ENCODE measurements at regions not wholly inside any gene's neighbourhood (a gene's known extent, or its start where the extent isn't known, plus 50 kb on each side); places are given as distances from the start of the nearest gene placed in this dataset.
"Not testable (repeated sequence)": the region's sequence is repeated elsewhere in the genome, so short reads cannot be mapped to it uniquely, and the experiment has no call there.

- no peak for DNase-seq
These were observed 473.1 kb upstream of the PODXL start for GRCh38 chr7:132029369-132030085.

- no peak for DNase-seq
These were observed 471.9 kb upstream of the PODXL start for GRCh38 chr7:132028144-132028920.

GRCh38 chr7:132024290-132024689, 467.9 kb upstream of the PODXL start:
- DNase-seq = no peak

DNA sequence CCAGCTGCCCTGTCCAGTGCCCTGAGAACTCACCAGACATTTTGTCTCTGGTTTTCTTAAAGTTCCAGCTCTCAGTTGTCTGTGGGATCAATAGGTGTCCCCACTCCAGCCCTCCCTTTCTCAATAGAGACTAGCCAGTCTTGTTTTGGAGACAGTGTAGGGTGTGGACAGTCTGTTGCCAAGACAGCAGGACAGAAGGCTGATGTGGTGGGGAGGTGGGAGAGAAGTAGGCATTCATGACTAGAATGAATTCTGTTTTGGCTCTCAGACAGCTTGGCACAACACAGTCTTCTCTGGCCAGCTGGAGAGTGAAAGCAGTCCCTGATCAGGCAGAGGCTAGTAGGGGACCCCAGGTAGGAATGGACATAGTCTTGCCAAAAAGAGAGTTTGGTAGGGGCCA, 467.0 kb upstream of the PODXL start:
- DNase-seq = no peak

DNA sequence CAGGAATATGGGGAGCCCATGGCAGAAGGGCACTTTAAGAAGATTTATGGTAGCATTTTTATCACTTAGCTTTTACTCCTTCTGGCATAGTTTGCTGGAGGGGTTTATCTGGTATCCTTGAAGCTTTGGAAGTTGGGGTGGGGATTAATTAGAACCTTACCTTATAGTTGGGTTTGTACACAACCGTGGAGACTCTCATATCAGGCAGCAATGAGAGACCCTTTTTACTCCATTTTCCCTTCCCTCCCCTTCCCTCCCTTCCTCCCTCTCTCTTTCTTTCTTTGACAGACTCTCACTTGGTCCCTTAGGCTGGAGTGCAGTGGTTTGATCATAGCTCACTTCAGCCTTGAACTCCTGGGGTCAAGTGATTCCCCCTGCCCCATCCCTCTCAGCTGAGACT, 465.8 kb upstream of the PODXL start:
- no peak for DNase-seq

DNA sequence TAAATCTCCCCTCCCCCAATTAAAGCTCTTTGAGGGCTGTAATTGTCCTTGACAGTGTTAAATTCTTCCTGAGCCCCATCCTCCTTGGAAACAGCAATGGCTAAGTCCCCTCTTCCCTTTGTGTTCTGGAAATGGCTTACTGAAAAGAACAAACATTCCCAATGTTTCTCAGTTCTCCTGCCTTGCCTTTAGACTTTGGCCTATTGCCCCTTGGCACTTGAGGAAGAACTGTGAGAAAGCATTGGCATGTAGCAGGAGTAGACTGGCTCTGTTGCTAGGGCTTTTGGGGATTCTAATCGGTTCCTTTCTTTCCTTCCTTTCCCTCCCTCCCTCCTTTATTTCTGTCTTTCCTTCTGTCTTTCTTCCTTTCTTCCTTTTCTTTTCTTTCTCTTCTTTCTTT, 463.3 kb upstream of the PODXL start:
- DNase-seq = no peak

DNA sequence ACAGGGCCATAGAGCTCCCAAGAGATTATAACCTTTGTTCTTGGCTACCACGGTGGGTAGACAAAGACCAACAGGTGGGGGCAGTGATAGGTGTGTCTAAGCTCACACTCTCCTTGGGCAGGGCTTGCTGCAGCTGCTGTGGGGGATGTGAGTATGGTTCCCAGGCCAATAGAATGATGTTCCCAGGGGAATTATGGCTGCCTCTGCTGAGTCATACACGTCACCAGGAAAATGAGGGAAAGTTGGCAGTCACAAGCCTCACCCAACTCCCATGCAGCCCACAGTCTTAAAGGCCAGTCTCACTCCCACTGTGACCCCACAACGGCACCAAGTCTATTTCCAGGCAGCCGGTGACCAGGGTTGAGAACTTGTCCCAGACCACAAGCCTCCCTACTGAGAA, 453.4 kb upstream of the PODXL start:
- DNase-seq = no peak

DNA sequence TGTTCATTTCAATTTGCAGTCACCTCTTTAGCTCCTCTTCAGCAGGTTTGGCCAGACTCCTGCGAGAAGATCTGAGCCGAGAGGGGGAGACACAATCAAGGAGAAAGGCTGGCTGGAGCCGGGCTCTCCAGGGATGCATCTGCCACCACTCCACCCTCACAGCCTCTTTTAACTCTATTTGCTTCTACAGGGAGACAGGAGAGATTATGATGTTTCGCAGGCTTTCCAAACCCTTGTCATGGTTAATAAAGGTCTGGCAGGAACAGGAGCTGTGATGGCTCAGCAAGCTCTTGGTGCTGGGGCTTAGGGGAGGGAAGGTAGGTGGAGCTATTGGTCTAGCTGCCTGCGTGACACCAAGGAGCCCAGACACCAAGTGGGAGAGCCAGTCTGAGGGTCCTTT, 448.1 kb upstream of the PODXL start:
- DNase-seq = no peak

DNA sequence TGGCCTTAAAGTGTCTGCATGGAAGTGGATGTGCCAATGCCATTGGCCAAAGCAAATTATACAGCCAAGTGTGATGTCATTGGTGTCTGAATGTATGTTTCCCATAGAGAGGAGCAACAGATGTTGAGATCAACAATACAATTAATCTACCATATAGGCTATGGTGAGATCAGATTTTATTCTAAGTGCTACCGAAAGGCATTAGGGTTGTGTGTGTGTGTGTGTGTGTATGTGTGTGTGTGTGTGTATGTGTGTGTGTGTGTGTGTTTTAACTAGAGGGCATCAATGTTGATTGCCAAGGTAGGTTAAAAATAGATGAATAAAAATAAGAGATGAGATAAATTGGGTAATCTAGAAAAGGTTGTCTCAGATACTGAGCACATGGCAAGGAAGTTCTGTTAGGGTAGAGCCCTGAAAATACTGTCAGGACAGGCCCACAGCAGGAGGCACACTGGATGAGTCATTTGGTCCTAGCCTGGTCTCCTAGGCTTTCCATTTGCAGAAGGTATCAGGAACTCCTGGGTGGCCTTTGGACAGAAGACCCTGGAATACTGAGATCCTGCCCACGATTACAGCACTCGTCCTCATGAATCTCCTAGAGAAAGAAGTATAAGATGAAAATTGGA, 446.0 kb upstream of the PODXL start:
- DNase-seq = no peak

- no peak for DNase-seq
These were observed 444.7 kb upstream of the PODXL start for GRCh38 chr7:132001146-132001545.

DNA sequence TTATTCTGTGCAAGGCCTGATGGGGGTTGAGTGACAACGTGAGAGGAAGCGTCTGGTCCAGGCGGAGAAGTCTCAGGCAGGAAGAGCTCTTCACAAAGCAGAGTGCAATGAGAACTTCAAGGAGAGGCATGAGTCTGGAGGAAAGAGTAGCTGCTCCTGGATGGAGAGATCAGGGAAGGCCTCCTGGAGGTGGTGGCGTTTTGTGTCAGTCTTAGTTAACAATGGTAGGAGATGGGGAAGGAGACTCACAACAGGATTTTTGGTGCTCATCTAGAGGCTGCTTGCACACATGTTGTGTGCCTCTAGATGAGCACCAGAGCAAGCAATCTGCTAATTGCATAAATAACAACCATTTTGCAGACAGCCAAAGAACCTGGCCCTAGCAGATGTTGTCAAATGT, 442.8 kb upstream of the PODXL start:
- DNase-seq = no peak

GRCh38 chr7:131995324-131995723, 438.9 kb upstream of the PODXL start:
- no peak for DNase-seq

GRCh38 chr7:131981069-131981468, 424.6 kb upstream of the PODXL start:
- not testable (repeated sequence) for DNase-seq

DNA sequence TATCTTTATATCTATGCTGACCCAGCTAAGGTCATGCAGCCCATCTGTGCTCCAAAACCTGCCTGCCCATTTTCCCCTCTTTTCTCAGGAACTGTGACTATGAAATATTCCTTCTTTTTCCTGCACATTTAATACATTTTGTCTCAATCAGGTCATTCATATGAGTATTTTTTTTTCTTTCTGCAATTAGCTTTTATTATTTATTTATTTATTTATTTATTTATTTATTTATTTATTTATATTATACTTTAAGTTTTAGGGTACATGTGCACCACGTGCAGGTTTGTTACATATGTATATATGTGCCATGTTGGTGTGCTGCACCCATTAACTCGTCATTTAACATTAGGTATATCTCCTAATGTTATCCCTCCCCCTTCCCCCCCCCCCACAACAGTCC, 421.7 kb upstream of the PODXL start:
- not testable (repeated sequence) for DNase-seq

DNA sequence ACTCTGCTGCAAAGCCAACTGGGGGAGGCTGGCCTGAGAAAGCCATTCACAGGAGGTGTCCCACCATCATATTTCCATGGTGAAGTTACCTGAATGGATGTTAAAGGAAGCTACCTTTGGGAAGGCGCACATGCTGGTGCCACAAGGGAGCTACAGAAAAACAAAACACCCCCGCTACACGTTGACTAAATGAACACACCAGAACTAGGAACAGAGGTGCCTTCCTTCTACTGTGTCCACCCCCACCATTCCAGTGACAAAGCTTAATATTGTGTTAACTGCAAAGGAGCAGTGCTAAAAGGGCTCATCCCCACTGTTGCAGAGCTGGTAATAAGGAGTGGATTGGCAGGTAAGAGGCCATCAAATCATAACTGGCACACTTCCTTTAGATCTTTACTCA, 420.0 kb upstream of the PODXL start:
- no peak for DNase-seq

GRCh38 chr7:131974671-131975070, 418.2 kb upstream of the PODXL start:
- DNase-seq = no peak

GRCh38 chr7:131972251-131972650, 415.8 kb upstream of the PODXL start:
- DNase-seq = no peak

DNA sequence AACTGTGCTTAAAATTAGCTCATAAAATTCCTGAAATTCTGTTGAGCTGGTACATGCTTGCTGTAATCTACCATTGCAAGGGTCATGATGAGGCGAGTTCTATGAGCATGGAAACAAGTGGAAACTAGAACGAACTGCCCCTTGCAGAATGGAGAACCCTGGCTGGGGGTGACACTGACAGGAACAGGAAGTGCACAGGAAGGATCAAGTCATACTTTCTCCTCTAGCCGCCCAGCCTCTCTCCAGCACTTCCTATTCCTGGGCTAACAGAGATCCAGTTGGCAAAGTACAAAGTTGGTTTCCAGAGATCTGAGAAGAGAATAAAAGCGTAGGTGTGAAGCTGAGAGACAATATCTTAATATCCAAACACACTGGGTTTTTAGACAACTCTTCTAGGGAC, 414.2 kb upstream of the PODXL start:
- DNase-seq = no peak

GRCh38 chr7:131969560-131969959, 413.1 kb upstream of the PODXL start:
- DNase-seq = no peak

DNA sequence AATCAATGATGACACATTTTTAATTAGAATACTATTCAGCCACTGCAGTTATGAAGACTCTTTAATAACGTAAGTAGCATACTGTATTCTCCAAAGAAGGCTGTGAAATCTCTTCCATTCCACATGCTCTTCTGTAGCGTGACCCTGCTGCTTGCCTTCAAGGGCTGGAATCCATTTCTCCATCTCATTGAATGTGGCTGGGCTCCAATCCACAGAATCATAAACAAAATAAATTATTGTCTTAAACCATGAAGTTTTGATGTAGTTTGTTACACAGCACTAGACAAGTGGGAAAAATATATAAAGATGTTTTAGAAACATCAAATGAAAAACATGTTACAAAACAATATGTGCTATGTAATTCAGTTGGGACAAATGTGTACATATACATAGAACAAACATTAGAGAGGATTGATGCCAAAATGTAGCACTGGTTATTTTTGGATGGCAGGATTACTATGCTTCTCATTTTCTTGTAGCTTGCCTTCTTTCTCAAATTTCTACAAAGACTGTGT, 410.8 kb upstream of the PODXL start:
- DNase-seq = no peak

- no peak for DNase-seq
These were observed 407.8 kb upstream of the PODXL start for GRCh38 chr7:131964203-131964602.

DNA sequence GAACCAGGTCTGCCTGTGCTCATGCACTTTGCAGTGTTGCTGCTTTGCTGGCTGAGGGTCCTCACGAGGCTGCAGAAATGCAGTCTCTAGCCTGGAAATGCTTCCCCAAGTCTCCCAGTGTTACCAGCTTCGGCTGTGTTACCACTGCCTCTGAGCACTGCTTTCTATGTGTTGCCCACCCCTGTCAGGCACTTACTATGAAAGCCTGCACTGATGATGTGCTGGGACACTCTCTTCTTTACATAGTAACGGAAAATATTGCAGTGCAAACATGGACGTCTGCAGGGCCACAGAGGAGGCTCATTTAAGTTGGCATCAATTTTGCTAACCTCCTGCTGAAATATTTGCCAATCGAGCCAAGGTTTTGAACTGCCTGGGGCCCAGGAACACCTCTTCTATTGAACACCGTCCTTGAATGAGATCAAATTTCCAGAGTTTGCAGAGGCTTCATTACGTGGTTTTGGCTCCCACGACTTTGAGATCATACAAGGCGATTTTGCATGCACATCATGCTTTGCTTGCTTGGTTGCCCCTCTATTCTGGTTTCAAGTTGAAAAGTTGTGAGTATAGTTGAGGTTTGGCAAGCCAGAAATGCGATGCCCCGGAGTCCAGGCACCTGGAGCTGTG, 404.7 kb upstream of the PODXL start:
- no peak for DNase-seq

- DNase-seq = no peak
These were observed 402.8 kb upstream of the PODXL start for GRCh38 chr7:131959106-131959812.

All from AML-193 (cell line).